ENCODE measurements at regions not wholly inside any gene's neighbourhood (a gene's known extent, or its start where the extent isn't known, plus 50 kb on each side); places are given as distances from the start of the nearest gene placed in this dataset.

GRCh38 chr16:11401161-11402050 is 56.1 kb downstream of the RMI2 start:
- H3K9me3 Mint-ChIP-seq = no peaks in the 10 kb centered on the region

GRCh38 chr16:11402051-11402744 is 56.9 kb downstream of the RMI2 start:
- peaks cover 1% of the 10 kb centered on the region for H3K4me1 Mint-ChIP-seq
- no peak overlapping the region for H3K27ac Mint-ChIP-seq
- no peak overlapping the region for H3K4me3 Mint-ChIP-seq
- H3K36me3 Mint-ChIP-seq = no peaks in the 10 kb centered on the region
- no peaks in the 10 kb centered on the region for H3K9me3 Mint-ChIP-seq
- no peaks in the 10 kb centered on the region for H3K27me3 Mint-ChIP-seq
- no peak for ATAC-seq

More at GRCh38 chr16:11401161-11402050, 56.1 kb downstream of the RMI2 start:
- no peak for ATAC-seq
- H3K36me3 Mint-ChIP-seq = no peaks in the 10 kb centered on the region
- no peaks in the 10 kb centered on the region for H3K27me3 Mint-ChIP-seq
- H3K4me3 Mint-ChIP-seq = no peak overlapping the region
- no peak overlapping the region for H3K27ac Mint-ChIP-seq
- H3K4me1 Mint-ChIP-seq = peaks cover 5% of the 10 kb centered on the region

- Mint-ChIP-seq H3K36me3 (no peaks in the 10 kb centered on the region), H3K27ac (peak overlapping the region; percentile 50), H3K4me1 (peaks cover 5% of the 10 kb centered on the region), H3K4me3 (no peak overlapping the region), H3K27me3 (no peaks in the 10 kb centered on the region), H3K9me3 (no peaks in the 10 kb centered on the region)
- no peak for ATAC-seq
Measured at GRCh38 chr16:11402745-11403533, 57.7 kb downstream of the RMI2 start.

GRCh38 chr16:11403534-11403795 is 58.2 kb downstream of the RMI2 start:
- H3K36me3 Mint-ChIP-seq = no peaks in the 10 kb centered on the region
- no peak for ATAC-seq
- H3K27me3 Mint-ChIP-seq = no peaks in the 10 kb centered on the region
- no peak overlapping the region for H3K27ac Mint-ChIP-seq
- H3K9me3 Mint-ChIP-seq = no peaks in the 10 kb centered on the region
- H3K4me3 Mint-ChIP-seq = no peak overlapping the region
- peaks cover 5% of the 10 kb centered on the region for H3K4me1 Mint-ChIP-seq

GRCh38 chr16:11403920-11404319 is 58.7 kb downstream of the RMI2 start:
- no peak for ATAC-seq
- H3K36me3 Mint-ChIP-seq = no peaks in the 10 kb centered on the region
- no peak overlapping the region for H3K27ac Mint-ChIP-seq
- no peaks in the 10 kb centered on the region for H3K27me3 Mint-ChIP-seq
- H3K9me3 Mint-ChIP-seq = no peaks in the 10 kb centered on the region
- H3K4me1 Mint-ChIP-seq = peaks cover 5% of the 10 kb centered on the region
- no peak overlapping the region for H3K4me3 Mint-ChIP-seq

GRCh38 chr16:11404603-11405002 is 59.3 kb downstream of the RMI2 start:
- H3K36me3 Mint-ChIP-seq = no peaks in the 10 kb centered on the region
- H3K4me1 Mint-ChIP-seq = peaks cover 5% of the 10 kb centered on the region
- no peak overlapping the region for H3K4me3 Mint-ChIP-seq
- H3K27me3 Mint-ChIP-seq = no peaks in the 10 kb centered on the region
- H3K9me3 Mint-ChIP-seq = no peaks in the 10 kb centered on the region
- no peak overlapping the region for H3K27ac Mint-ChIP-seq
- no peak for ATAC-seq

GRCh38 chr16:11405331-11406176 is 60.3 kb downstream of the RMI2 start:
- H3K9me3 Mint-ChIP-seq = no peaks in the 10 kb centered on the region
- peaks cover 5% of the 10 kb centered on the region for H3K4me1 Mint-ChIP-seq
- H3K4me3 Mint-ChIP-seq = no peak overlapping the region
- H3K27me3 Mint-ChIP-seq = no peaks in the 10 kb centered on the region
- no peak overlapping the region for H3K27ac Mint-ChIP-seq
- no peaks in the 10 kb centered on the region for H3K36me3 Mint-ChIP-seq
- peak; percentile 46 for ATAC-seq

- peaks cover 5% of the 10 kb centered on the region for H3K4me1 Mint-ChIP-seq
- no peaks in the 10 kb centered on the region for H3K36me3 Mint-ChIP-seq
- no peak overlapping the region for H3K4me3 Mint-ChIP-seq
- no peaks in the 10 kb centered on the region for H3K9me3 Mint-ChIP-seq
- ATAC-seq = no peak
- no peak overlapping the region for H3K27ac Mint-ChIP-seq
- no peaks in the 10 kb centered on the region for H3K27me3 Mint-ChIP-seq
Measured at GRCh38 chr16:11406177-11406560, 60.9 kb downstream of the RMI2 start.

GRCh38 chr16:11407047-11407982 is 62.1 kb downstream of the RMI2 start:
- Mint-ChIP-seq H3K9me3 (no peaks in the 10 kb centered on the region), H3K27me3 (no peaks in the 10 kb centered on the region), H3K27ac (peak overlapping the region; percentile 60), H3K4me3 (no peak overlapping the region), H3K4me1 (peaks cover 11% of the 10 kb centered on the region), H3K36me3 (no peaks in the 10 kb centered on the region)
- peak; percentile 62 for ATAC-seq

- no peaks in the 10 kb centered on the region for H3K9me3 Mint-ChIP-seq
- peaks cover 12% of the 10 kb centered on the region for H3K4me1 Mint-ChIP-seq
- H3K36me3 Mint-ChIP-seq = no peaks in the 10 kb centered on the region
- H3K27ac Mint-ChIP-seq = no peak overlapping the region
- no peaks in the 10 kb centered on the region for H3K27me3 Mint-ChIP-seq
- ATAC-seq = no peak
- H3K4me3 Mint-ChIP-seq = no peak overlapping the region
Measured at GRCh38 chr16:11408216-11408615, 63.0 kb downstream of the RMI2 start.

GRCh38 chr16:11409398-11409797 is 64.1 kb downstream of the RMI2 start:
- no peak for ATAC-seq
- no peaks in the 10 kb centered on the region for H3K9me3 Mint-ChIP-seq
- no peak overlapping the region for H3K27ac Mint-ChIP-seq
- H3K36me3 Mint-ChIP-seq = no peaks in the 10 kb centered on the region
- H3K27me3 Mint-ChIP-seq = no peaks in the 10 kb centered on the region
- peaks cover 12% of the 10 kb centered on the region for H3K4me1 Mint-ChIP-seq
- no peak overlapping the region for H3K4me3 Mint-ChIP-seq

- Mint-ChIP-seq H3K36me3 (no peaks in the 10 kb centered on the region), H3K27ac (no peak overlapping the region), H3K4me1 (peaks cover 12% of the 10 kb centered on the region), H3K27me3 (no peaks in the 10 kb centered on the region), H3K4me3 (no peak overlapping the region), H3K9me3 (no peaks in the 10 kb centered on the region)
- no peak for ATAC-seq
Measured at GRCh38 chr16:11410376-11411058, 65.3 kb downstream of the RMI2 start.

- ATAC-seq = no peak
- H3K4me1 Mint-ChIP-seq = peaks cover 12% of the 10 kb centered on the region
- no peaks in the 10 kb centered on the region for H3K9me3 Mint-ChIP-seq
- H3K36me3 Mint-ChIP-seq = no peaks in the 10 kb centered on the region
- H3K4me3 Mint-ChIP-seq = no peak overlapping the region
- no peak overlapping the region for H3K27ac Mint-ChIP-seq
- no peaks in the 10 kb centered on the region for H3K27me3 Mint-ChIP-seq
Measured at GRCh38 chr16:11411059-11411550, 65.8 kb downstream of the RMI2 start.
